ENCODE measurements at regions not wholly inside any gene's neighbourhood (a gene's known extent, or its start where the extent isn't known, plus 50 kb on each side); places are given as distances from the start of the nearest gene placed in this dataset.

DNA sequence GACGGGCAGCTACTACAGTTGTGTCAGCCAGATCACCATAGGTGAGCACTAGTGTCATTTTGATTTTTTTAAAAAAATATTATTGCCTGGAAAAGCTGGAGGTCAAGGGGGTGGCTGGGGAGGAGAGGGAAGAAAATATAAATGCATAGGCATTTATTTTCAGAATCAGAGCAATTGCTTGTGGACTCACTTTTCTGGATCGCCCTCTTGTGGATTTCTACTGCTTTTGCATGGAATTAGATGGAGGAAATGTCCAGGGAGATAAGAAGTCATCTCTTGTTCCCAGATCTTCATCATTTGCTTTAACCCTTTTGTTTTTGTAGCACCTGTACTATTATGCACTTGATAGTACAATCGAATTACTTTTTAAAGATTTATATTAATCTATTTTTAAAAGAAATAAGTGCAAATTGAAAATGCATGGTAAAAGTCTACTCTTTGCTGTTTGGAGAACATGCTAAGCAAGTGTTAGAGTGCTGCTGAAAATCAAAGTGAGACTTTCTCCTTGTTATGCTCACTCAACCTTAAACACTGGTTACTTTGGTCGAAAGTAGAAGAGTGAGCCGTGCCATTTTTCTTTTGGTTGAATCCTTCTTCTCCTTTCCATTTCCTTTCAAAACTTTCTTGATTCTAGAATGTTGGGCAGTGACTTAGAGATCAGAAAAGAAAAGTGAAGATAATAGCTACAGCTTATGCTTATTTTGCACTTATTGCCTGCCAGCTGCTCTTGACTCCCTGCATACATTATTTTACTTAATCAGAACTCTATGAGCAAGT, 60.6 kb upstream of the ANO4 start:
- no peak overlapping the region for H3K4me3 ChIP-seq (ENCODE audit: low read length)
- peak; percentile 75 for TF ChIP-seq CTCF (conservative IDR thresholded peaks at IDR 0.05; ENCODE audit: low read length)
- peak; percentile 47 for DNase-seq (ENCODE audit: low read depth)

- no peak for TF ChIP-seq CTCF (conservative IDR thresholded peaks at IDR 0.05; ENCODE audit: low read length)
- DNase-seq (ENCODE audit: low read depth): no peak
- H3K4me3 ChIP-seq (ENCODE audit: low read length): no peak overlapping the region
Observed at GRCh38 chr12:100737168-100737567, 57.4 kb upstream of the ANO4 start.

DNA sequence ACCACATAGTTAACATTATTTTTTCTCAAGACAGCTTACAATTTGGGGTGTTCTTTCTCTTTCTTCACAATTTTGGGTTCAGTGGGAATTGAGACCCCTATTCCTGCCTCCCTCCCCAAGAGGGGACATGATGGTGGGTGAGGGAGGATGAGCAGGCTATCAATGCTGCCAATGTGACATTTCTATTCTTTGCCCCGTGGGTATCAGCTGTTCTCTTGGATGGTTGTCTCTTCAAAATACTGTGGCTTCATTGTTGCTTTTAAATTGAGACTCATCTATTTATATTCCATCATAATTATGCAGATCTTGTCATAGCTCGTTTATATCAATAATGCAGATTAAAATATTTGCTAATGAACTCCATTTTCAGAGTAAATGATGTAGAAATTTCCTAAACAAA, 56.5 kb upstream of the ANO4 start:
- H3K4me3 ChIP-seq (ENCODE audit: low read length): no peak overlapping the region
- no peak for DNase-seq (ENCODE audit: low read depth)
- no peak for TF ChIP-seq CTCF (conservative IDR thresholded peaks at IDR 0.05; ENCODE audit: low read length)

DNA sequence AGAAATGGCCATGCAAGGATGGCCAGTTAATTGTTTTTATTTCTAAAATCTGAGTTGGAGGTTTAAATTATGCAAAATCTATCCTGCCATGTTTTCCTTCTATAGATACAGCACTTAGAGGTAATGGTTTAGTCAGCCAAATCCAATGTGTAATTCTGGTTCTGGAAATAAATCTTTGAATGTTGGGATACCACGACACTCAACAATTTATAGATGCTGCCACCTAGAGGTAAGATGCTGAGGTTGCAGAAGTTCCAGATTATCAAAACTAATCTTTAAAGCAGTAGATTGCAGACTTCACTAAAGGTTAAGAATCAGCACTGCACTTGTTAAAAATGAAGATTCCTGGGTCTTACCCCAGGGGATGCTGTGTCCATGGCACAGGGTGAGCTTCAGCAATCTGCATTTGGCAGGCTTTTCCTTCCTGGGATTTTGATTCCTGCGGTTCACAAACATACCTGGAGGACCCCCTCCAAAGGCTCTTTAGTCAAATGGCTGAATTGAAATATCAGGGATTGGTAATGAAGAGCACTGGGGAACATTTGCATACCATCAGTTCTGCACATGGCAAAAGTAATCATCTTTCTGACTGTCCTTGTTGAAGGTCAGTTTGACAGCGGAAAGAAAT, 53.4 kb upstream of the ANO4 start:
- peak; percentile 36 for DNase-seq (ENCODE audit: low read depth)

DNA sequence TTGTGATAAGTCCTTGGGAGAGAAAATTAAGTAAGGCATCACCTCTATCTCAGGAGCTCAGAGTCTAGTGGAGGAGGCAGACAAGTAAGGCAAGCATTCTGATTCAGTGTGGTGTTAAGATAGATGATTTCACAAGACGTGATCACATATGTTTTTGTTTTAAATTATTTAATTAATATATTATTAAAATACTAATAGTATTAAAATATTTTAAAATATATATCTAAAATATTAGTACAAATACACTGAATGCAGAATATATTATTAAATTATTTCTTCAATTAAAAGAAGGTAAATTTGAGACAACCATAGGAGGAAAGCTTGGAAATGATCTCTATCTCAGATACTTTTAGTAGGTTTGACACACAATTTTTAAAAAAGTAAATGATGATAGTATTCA, 51.5 kb upstream of the ANO4 start:
- no peak for TF ChIP-seq CTCF (conservative IDR thresholded peaks at IDR 0.05; ENCODE audit: low read length)
- no peak for DNase-seq (ENCODE audit: low read depth)
- no peak overlapping the region for H3K4me3 ChIP-seq (ENCODE audit: low read length)

More for the DNA sequence above, 53.4 kb upstream of the ANO4 start:
- H3K4me3 ChIP-seq (ENCODE audit: low read length): no peak overlapping the region
- TF ChIP-seq CTCF (conservative IDR thresholded peaks at IDR 0.05; ENCODE audit: low read length): peak; percentile 86

Data from AG10803 (cell line).